ENCODE measurements at regions not wholly inside any gene's neighbourhood (a gene's known extent, or its start where the extent isn't known, plus 50 kb on each side); places are given as distances from the start of the nearest gene placed in this dataset.

DNA sequence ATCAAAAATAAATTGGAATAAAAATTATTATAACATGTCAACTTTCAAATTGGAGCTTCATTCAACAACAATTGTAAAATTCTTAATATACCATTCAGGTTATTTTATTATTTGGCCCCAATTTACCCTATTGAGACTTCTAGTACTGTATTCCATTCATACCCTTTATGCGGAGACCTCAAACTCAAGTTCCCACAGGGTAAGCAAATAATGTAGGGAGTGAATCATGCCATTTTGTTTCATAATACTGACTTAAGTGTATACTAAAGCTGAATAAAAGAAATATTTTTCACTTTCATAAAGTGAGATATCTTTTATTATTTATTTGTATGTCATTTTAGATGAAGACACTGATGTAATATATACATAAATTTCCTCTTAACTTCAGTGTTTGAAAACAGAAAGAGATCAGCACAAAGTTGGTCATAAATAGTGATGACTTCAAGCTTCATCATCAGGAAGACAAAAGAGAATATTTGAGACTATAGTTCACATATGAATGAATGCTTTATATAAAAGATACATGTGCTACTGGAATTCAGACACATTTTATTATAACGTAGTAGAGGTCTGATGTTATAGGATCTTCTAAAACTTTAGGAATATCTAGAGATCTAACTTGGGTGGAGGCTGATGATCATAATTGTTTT, 894.4 kb upstream of the PCDH9 start:
- Histone ChIP-seq H3K36me3 (ENCODE audit: insufficient read depth, insufficient read length, low read length) (no peaks in the 10 kb centered on the region), H3K9ac (ENCODE audit: insufficient read length, low read depth) (no peak overlapping the region), H3K4me1 (ENCODE audit: insufficient read depth, insufficient read length) (no peaks in the 10 kb centered on the region), H3K27me3 (ENCODE audit: insufficient read depth, insufficient read length) (no peaks in the 10 kb centered on the region), H3K9me3 (ENCODE audit: insufficient read depth, low read length) (no peaks in the 10 kb centered on the region), H3K4me3 (ENCODE audit: insufficient read length, low read depth) (no peak overlapping the region)
- TF ChIP-seq ZNF274 (IDR thresholded peaks at IDR 0.05; ENCODE audit: low read depth, low read length) (no peak), YY1 (IDR thresholded peaks at IDR 0.05; ENCODE audit: insufficient read depth, insufficient read length) (no peak), SUZ12 (IDR thresholded peaks at IDR 0.05; ENCODE audit: extremely low read depth, insufficient read depth, insufficient read length) (no peak)
- no peak for DNase-seq (ENCODE audit: low read depth, low spot score)

DNA sequence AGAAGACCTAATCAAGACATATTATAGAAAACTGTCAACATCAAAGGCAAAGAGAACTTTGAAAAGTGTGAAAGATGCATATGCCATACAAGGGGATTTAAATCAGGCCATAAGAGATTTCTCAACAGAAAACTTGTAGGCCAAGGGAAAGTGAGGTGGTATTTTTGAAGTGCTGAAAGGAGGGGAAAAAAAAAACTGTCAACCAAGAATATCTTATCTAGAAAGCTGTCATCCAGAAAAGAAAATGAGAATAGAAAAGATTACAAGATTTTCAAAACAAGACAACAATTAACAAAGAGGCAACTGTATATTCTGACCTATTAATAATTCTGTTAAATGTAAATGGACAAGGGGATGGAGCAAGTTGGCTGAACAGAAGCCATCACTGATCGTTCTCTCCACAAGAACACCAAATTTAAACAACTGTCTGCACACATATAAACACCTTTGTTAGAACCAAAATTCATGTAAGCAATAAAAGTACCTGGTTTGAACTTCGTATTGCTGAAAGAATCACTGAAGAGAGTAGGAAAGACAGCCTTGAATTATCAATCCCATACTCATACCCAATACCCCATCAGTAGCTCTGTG, 880.1 kb upstream of the PCDH9 start:
- Histone ChIP-seq H3K9me3 (ENCODE audit: insufficient read depth, low read length) (no peaks in the 10 kb centered on the region; the same call in 1 of the 2 replicates), H3K4me1 (ENCODE audit: insufficient read depth, insufficient read length) (no peaks in the 10 kb centered on the region), H3K9ac (ENCODE audit: insufficient read length, low read depth) (no peak overlapping the region), H3K27me3 (ENCODE audit: insufficient read depth, insufficient read length) (no peaks in the 10 kb centered on the region), H3K36me3 (ENCODE audit: insufficient read depth, insufficient read length, low read length) (no peaks in the 10 kb centered on the region), H3K4me3 (ENCODE audit: insufficient read length, low read depth) (no peak overlapping the region)
- TF ChIP-seq YY1 (IDR thresholded peaks at IDR 0.05; ENCODE audit: insufficient read depth, insufficient read length) = no peak
- TF ChIP-seq ZNF274 (IDR thresholded peaks at IDR 0.05; ENCODE audit: low read depth, low read length) = no peak
- no peak for TF ChIP-seq SUZ12 (IDR thresholded peaks at IDR 0.05; ENCODE audit: extremely low read depth, insufficient read depth, insufficient read length)
- no peak for DNase-seq (ENCODE audit: low read depth, low spot score)

DNA sequence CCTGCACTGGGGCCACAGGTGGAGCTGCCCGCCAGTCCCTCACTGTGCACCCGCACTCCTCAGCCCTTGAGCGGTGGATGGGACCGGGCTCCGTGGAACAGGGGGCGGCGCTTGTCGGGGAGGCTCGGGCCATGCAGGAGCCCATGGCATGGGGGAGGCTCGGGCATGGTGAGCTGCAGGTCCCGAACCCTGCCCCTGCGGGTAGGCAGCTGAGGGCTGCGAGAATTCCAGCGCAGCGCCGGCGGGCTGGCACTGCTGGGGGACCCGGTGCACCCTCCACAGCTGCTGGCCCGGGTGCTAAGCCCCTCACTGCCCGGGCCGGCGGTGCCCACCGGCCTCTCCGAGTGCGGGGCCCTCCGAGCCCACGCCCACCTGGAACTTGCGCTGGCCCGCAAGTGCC, 877.5 kb upstream of the PCDH9 start:
- Histone ChIP-seq H3K4me1 (ENCODE audit: insufficient read depth, insufficient read length) (no peaks in the 10 kb centered on the region), H3K4me3 (ENCODE audit: insufficient read length, low read depth) (no peak overlapping the region), H3K27me3 (ENCODE audit: insufficient read depth, insufficient read length) (no peaks in the 10 kb centered on the region), H3K9ac (ENCODE audit: insufficient read length, low read depth) (no peak overlapping the region), H3K9me3 (ENCODE audit: insufficient read depth, low read length) (no peaks in the 10 kb centered on the region; the same call in 1 of the 2 replicates), H3K36me3 (ENCODE audit: insufficient read depth, insufficient read length, low read length) (no peaks in the 10 kb centered on the region)
- no peak for DNase-seq (ENCODE audit: low read depth, low spot score)
- TF ChIP-seq SUZ12 (IDR thresholded peaks at IDR 0.05; ENCODE audit: extremely low read depth, insufficient read depth, insufficient read length) = no peak

DNA sequence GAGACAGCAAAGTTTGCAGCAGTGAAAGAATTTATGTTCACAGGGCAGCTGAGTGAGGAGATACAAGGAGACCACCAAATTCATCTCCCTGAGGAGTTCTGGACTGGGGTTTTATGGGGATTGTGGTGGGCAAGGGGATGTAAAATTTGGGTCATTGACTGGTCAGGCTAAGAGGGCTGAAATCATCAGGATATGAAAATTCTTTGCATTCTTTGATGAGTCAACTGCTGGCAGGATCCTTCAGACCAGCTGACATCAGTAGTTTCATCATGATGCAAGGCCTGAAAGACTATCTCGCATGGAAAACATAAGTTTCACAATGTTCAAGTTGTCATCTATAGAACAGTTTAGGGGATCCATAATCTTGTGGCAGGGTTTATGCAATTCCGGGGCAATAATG, 869.5 kb upstream of the PCDH9 start:
- Histone ChIP-seq H3K4me3 (ENCODE audit: insufficient read length, low read depth) (no peak overlapping the region), H3K27me3 (ENCODE audit: insufficient read depth, insufficient read length) (no peaks in the 10 kb centered on the region), H3K9ac (ENCODE audit: insufficient read length, low read depth) (no peak overlapping the region), H3K9me3 (ENCODE audit: insufficient read depth, low read length) (no peaks in the 10 kb centered on the region), H3K36me3 (ENCODE audit: insufficient read depth, insufficient read length, low read length) (no peaks in the 10 kb centered on the region), H3K4me1 (ENCODE audit: insufficient read depth, insufficient read length) (no peaks in the 10 kb centered on the region)
- no peak for DNase-seq (ENCODE audit: low read depth, low spot score)
- TF ChIP-seq YY1 (IDR thresholded peaks at IDR 0.05; ENCODE audit: insufficient read depth, insufficient read length) (no peak), ZNF274 (IDR thresholded peaks at IDR 0.05; ENCODE audit: low read depth, low read length) (no peak), SUZ12 (IDR thresholded peaks at IDR 0.05; ENCODE audit: extremely low read depth, insufficient read depth, insufficient read length) (no peak)

DNA sequence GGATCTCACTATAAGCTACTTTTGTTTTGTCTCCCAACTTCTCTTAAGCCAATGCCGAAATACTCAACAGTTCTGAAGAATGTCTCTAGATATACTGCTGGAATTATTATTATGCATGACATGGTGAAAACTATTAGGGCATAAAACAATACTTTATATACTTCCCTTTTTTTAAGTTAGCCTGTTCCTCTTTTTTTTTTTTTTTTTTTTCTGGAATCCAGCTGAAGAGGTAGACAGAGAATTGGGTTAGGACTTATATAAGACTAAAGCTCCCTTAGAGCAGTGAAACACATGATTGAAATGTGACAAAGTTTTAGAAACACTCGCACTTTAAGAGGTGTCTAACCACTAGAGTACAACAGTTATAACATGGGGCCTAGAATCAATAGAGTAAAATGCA, 850.9 kb upstream of the PCDH9 start:
- Histone ChIP-seq H3K4me1 (ENCODE audit: insufficient read depth, insufficient read length) (no peaks in the 10 kb centered on the region), H3K9me3 (ENCODE audit: insufficient read depth, low read length) (no peaks in the 10 kb centered on the region), H3K27me3 (ENCODE audit: insufficient read depth, insufficient read length) (no peaks in the 10 kb centered on the region), H3K36me3 (ENCODE audit: insufficient read depth, insufficient read length, low read length) (no peaks in the 10 kb centered on the region), H3K4me3 (ENCODE audit: insufficient read length, low read depth) (no peak overlapping the region), H3K9ac (ENCODE audit: insufficient read length, low read depth) (no peak overlapping the region)
- DNase-seq (ENCODE audit: low read depth, low spot score) = no peak
- TF ChIP-seq ZNF274 (IDR thresholded peaks at IDR 0.05; ENCODE audit: low read depth, low read length) (no peak), SUZ12 (IDR thresholded peaks at IDR 0.05; ENCODE audit: extremely low read depth, insufficient read depth, insufficient read length) (no peak)

DNA sequence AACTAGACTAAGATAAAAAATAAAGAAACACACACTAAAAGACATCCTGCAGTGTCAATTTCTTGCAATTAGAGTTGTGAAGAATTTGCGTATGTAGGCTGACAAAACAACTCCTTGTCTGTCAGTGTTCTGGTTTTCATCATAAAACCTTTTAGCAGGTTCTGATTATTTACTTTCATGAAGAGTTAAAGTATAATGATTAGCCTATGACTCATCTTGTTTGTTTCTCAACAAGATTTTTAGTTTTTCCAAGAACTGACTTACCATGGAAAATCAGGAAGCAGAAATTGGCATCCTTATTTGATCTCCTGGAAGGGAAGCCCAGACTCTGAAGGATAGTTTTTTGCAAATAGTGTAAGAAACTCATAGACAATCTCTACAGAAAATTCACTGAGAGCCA, 848.7 kb upstream of the PCDH9 start:
- DNase-seq (ENCODE audit: low read depth, low spot score) = no peak
- no peaks in the 10 kb centered on the region for H3K36me3 ChIP-seq (ENCODE audit: insufficient read depth, insufficient read length, low read length)
- TF ChIP-seq SUZ12 (IDR thresholded peaks at IDR 0.05; ENCODE audit: extremely low read depth, insufficient read depth, insufficient read length) (no peak), ZNF274 (IDR thresholded peaks at IDR 0.05; ENCODE audit: low read depth, low read length) (no peak), YY1 (IDR thresholded peaks at IDR 0.05; ENCODE audit: insufficient read depth, insufficient read length) (no peak)
- H3K4me3 ChIP-seq (ENCODE audit: insufficient read length, low read depth) = no peak overlapping the region
- H3K9me3 ChIP-seq (ENCODE audit: insufficient read depth, low read length) = no peaks in the 10 kb centered on the region
- no peaks in the 10 kb centered on the region for H3K4me1 ChIP-seq (ENCODE audit: insufficient read depth, insufficient read length)
- H3K9ac ChIP-seq (ENCODE audit: insufficient read length, low read depth) = no peak overlapping the region
- no peaks in the 10 kb centered on the region for H3K27me3 ChIP-seq (ENCODE audit: insufficient read depth, insufficient read length)

DNA sequence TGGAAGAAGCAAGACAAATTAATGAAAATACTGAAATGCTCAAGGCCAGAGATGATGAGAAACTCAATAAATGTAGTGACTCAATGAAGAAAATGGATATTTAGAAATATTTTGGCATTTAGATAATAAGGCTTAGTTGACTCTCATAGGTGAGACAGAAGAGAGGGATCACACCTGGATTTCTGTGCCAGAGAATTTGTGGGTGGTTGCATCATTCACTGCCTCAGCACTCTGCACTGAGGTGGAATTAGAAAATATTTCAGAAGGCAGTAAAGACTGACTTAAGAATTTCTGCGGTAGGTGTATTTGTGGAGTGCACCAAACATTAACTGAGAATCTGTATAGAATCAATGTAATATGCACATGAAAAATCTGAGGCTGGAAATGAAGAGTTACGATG, 848.3 kb upstream of the PCDH9 start:
- no peak for TF ChIP-seq ZNF274 (IDR thresholded peaks at IDR 0.05; ENCODE audit: low read depth, low read length)
- no peak for TF ChIP-seq YY1 (IDR thresholded peaks at IDR 0.05; ENCODE audit: insufficient read depth, insufficient read length)
- TF ChIP-seq SUZ12 (IDR thresholded peaks at IDR 0.05; ENCODE audit: extremely low read depth, insufficient read depth, insufficient read length) = no peak
- H3K4me1 ChIP-seq (ENCODE audit: insufficient read depth, insufficient read length) = no peaks in the 10 kb centered on the region
- H3K36me3 ChIP-seq (ENCODE audit: insufficient read depth, insufficient read length, low read length) = no peaks in the 10 kb centered on the region
- no peaks in the 10 kb centered on the region for H3K27me3 ChIP-seq (ENCODE audit: insufficient read depth, insufficient read length)
- H3K4me3 ChIP-seq (ENCODE audit: insufficient read length, low read depth) = no peak overlapping the region
- no peaks in the 10 kb centered on the region for H3K9me3 ChIP-seq (ENCODE audit: insufficient read depth, low read length)
- no peak for DNase-seq (ENCODE audit: low read depth, low spot score)
- no peak overlapping the region for H3K9ac ChIP-seq (ENCODE audit: insufficient read length, low read depth)
